GM12878 (cell line): ENCODE measurements at regions not wholly inside any gene's neighbourhood (a gene's known extent, or its start where the extent isn't known, plus 50 kb on each side); places are given as distances from the start of the nearest gene placed in this dataset.

Experiments
- ATAC-seq: fragments of 200-7000 bp; cut with Tn5 transposase; 3 replicates; pipeline ENCODE4 v1.9.1; 2020; ENCODE audit warnings: mild to moderate bottlenecking, moderate library complexity
- BruUV-seq: library from RNA; stranded (reverse); fragments of 400-500 nt; replicated peaks from 2 replicates; lab custom pipeline; 2021; lab: Mats Ljungman, UMichigan
- CTCF ChIA-PET: fragments of 300-600 bp; sonication (Branson Sonifier 250); formaldehyde crosslinking; extraction: SDS; loops from one replicate; lab custom pipeline; 2021; ENCODE audit warnings: inconsistent platforms; lab: Yijun Ruan, JAX
- POLR2A ChIA-PET: fragments of 350-600 bp; formaldehyde crosslinking; extraction: SDS; loops from one replicate; lab custom pipeline; 2021; ENCODE audit warnings: inconsistent platforms; lab: Charles Lee
- RAD21 ChIA-PET: fragments of 300-600 bp; sonication (Branson Sonifier 250); formaldehyde crosslinking; loops from one replicate; lab custom pipeline; 2023; ENCODE audit warnings: antibody characterized with exemption; ENCODE audit not compliant: unreplicated experiment; lab: Charles Lee
- SMC1A ChIA-PET: fragments of 300-600 bp; sonication (Branson Sonifier 250); formaldehyde crosslinking; loops from one replicate; lab custom pipeline; 2023; ENCODE audit not compliant: unreplicated experiment, uncharacterized antibody; lab: Charles Lee
- DNase-seq: peaks from one replicate; pipeline ENCODE4 v3.0.0-alpha.2; 2011; ENCODE audit warnings: low read depth, low spot score
- FAIRE-seq: peaks from 3 replicates; lab custom pipeline; 2011; peaks lifted over from hg19 to GRCh38; lab: Jason Lieb, UNC
- H2AFZ ChIP-seq: 2 replicates; pipeline ENCODE4 v1.6.0; 2011; ENCODE audit warnings: low read depth, low read length, control low read depth; ENCODE audit not compliant: control insufficient read depth
- H3K27ac ChIP-seq: 2 replicates; pipeline ENCODE4 v1.5.1; 2011; ENCODE audit warnings: control low read depth; ENCODE audit not compliant: control insufficient read depth, insufficient read depth
- H3K27me3 ChIP-seq, 2 experiments: replicated peaks in 1 of 2; 2 replicates each; pipeline versions ENCODE4 v1.6.0 to v1.6.1; 2011; ENCODE audit warnings: low read length in 1 of 2; ENCODE audit not compliant: control insufficient read depth in 2 of 2, insufficient read depth in 2 of 2
- H3K36me3 ChIP-seq, 2 experiments: 2 replicates each; pipeline ENCODE4 v1.5.1; 2011; ENCODE audit warnings: low read length in 1 of 2; ENCODE audit not compliant: control insufficient read depth in 2 of 2, insufficient read depth in 2 of 2
- H3K4me1 ChIP-seq: 2 replicates; pipeline ENCODE4 v1.6.1; 2011; ENCODE audit warnings: mild to moderate bottlenecking, low read length, moderate library complexity, mixed read lengths; ENCODE audit not compliant: control insufficient read depth, insufficient read depth
- H3K4me2 ChIP-seq: 2 replicates; pipeline ENCODE4 v1.6.0; 2011; ENCODE audit warnings: control low read depth; ENCODE audit not compliant: control insufficient read depth, insufficient read depth
- H3K4me3 ChIP-seq: fragments of 200-600 bp; sonication (generic); 2 replicates; pipeline ENCODE4 v1.5.1; 2016
- H3K79me2 ChIP-seq: 2 replicates; pipeline ENCODE4 v1.6.0; 2011; ENCODE audit warnings: low read length; ENCODE audit not compliant: control insufficient read depth, insufficient read depth
- H3K9ac ChIP-seq: 2 replicates; pipeline ENCODE4 v1.8.0; 2011; ENCODE audit warnings: low read length, control low read depth, mixed read lengths; ENCODE audit not compliant: control insufficient read depth, insufficient read depth
- H3K9me3 ChIP-seq: replicated peaks from 3 replicates; pipeline ENCODE4 v1.5.1; 2011; ENCODE audit warnings: mild to moderate bottlenecking, low read length; ENCODE audit not compliant: control insufficient read depth, insufficient read depth
- H4K20me1 ChIP-seq: 2 replicates; pipeline ENCODE4 v1.6.0; 2011; ENCODE audit not compliant: control insufficient read depth, insufficient read depth
- CREB1 ChIP-seq: IDR thresholded peaks from 2 replicates; pipeline ENCODE4 v1.6.1; 2012; ENCODE audit warnings: low read depth, mild to moderate bottlenecking, inconsistent platforms
- CREM ChIP-seq: IDR thresholded peaks from 2 replicates; pipeline ENCODE4 v1.6.1; 2014; ENCODE audit warnings: antibody characterized with exemption, low read depth
- CTCF ChIP-seq, 3 experiments: IDR thresholded peaks in 2 of 3; conservative IDR thresholded peaks in 1 of 3; 2 replicates each; pipeline ENCODE4 v1.5.1; 2011; ENCODE audit warnings: low read depth in 3 of 3, low read length in 3 of 3, mild to moderate bottlenecking in 3 of 3, control low read depth in 2 of 3, moderate library complexity in 2 of 3, inconsistent platforms in 1 of 3, mixed read lengths in 1 of 3; ENCODE audit not compliant: control insufficient read depth in 2 of 3, insufficient read depth in 1 of 3; ENCODE audit errors: extremely low read depth in 1 of 3
- DPF2 ChIP-seq: fragments of 450-650 bp; IDR thresholded peaks from 2 replicates; pipeline ENCODE4 v1.6.1; 2017; ENCODE audit warnings: mild to moderate bottlenecking
- ETV6 ChIP-seq, 2 experiments: fragments of 450-650 bp in 1 of 2; IDR thresholded peaks in 1 of 2; conservative IDR thresholded peaks in 1 of 2; 2 replicates each; pipeline ENCODE4 v1.6.1; 2014; ENCODE audit warnings: antibody characterized with exemption in 1 of 2, borderline replicate concordance in 1 of 2, low read depth in 1 of 2, mild to moderate bottlenecking in 1 of 2, moderate library complexity in 1 of 2
- HCFC1 ChIP-seq: fragments of 150-350 bp; IDR thresholded peaks from 2 replicates; pipeline ENCODE4 v1.6.1; 2014; ENCODE audit warnings: low read length
- JUNB ChIP-seq: IDR thresholded peaks from 2 replicates; pipeline ENCODE4 v1.6.1; 2016; ENCODE audit warnings: antibody characterized with exemption, mild to moderate bottlenecking
- MTA2 ChIP-seq: fragments of 450-650 bp; IDR thresholded peaks from 2 replicates; pipeline ENCODE4 v1.6.1; 2016; ENCODE audit warnings: low read depth, mild to moderate bottlenecking, moderate library complexity
- NFIC ChIP-seq: IDR thresholded peaks from 2 replicates; pipeline ENCODE4 v1.6.1; 2012; ENCODE audit warnings: low read depth, mild to moderate bottlenecking, inconsistent platforms, low read length, moderate library complexity
- NFXL1 ChIP-seq: fragments of 450-650 bp; IDR thresholded peaks from 2 replicates; pipeline ENCODE4 v1.6.1; 2017; ENCODE audit warnings: antibody characterized with exemption, mild to moderate bottlenecking, borderline replicate concordance
- SKIL ChIP-seq: fragments of 450-650 bp; IDR thresholded peaks from 2 replicates; pipeline ENCODE4 v1.6.1; 2017; ENCODE audit warnings: mild to moderate bottlenecking, low read depth, inconsistent platforms; ENCODE audit not compliant: poor library complexity, severe bottlenecking
- SMARCA5 ChIP-seq: fragments of 450-650 bp; IDR thresholded peaks from 2 replicates; pipeline ENCODE4 v1.6.1; 2017; ENCODE audit warnings: mild to moderate bottlenecking
- SPI1 ChIP-seq: IDR thresholded peaks from 2 replicates; pipeline ENCODE4 v1.6.1; 2011; ENCODE audit warnings: low read depth, mild to moderate bottlenecking, low read length, moderate library complexity, borderline replicate concordance; ENCODE audit not compliant: insufficient read depth
- STAT3 ChIP-seq: IDR thresholded peaks from 2 replicates; pipeline ENCODE4 v1.6.1; 2011; ENCODE audit warnings: low read depth, low read length, improper control_type of control experiment
- ZBED1 ChIP-seq: IDR thresholded peaks from 2 replicates; pipeline ENCODE4 v1.6.1; 2016; ENCODE audit warnings: borderline replicate concordance
- ZSCAN29 ChIP-seq: fragments of 450-650 bp; IDR thresholded peaks from 2 replicates; pipeline ENCODE4 v1.6.1; 2017; ENCODE audit warnings: mild to moderate bottlenecking, moderate library complexity
- WGBS: methylation state at CpG from one replicate; pipeline ENCODE4 v1.1.6; 2016; ENCODE audit warnings: low lambda C conversion rate; ENCODE audit not compliant: insufficient replicate concordance, insufficient coverage; ENCODE audit errors: missing lambda C conversion rate; 5-methylcytosine and 5-hydroxymethylcytosine counted together
- in situ Hi-C: fragments of 300-500 bp; cut with MboI; formaldehyde crosslinking; loops from 9 replicates; pipeline ENCODE4 v1.14.3; 2018; ENCODE audit warnings: mixed read lengths
- intact Hi-C: fragments of 100-400 bp; cut with micrococcal nuclease; formaldehyde crosslinking; loops from one replicate; pipeline ENCODE4 v1.14.2; 2022; ENCODE audit not compliant: unreplicated experiment
- TF ChIP-seq, protein P1 (sequence below): fragments of 450-650 bp; IDR thresholded peaks from 2 replicates; pipeline ENCODE4 v1.6.1; 2016; ENCODE audit warnings: mild to moderate bottlenecking, moderate library complexity, borderline replicate concordance

GRCh38 chr11:33646168-33646567 is 54.5 kb downstream of the C11orf91 start:
- WGBS: 72% methylated on average over 4 of the region's 4 CpGs
- no peaks in the 10 kb centered on the region for H3K36me3 ChIP-seq
- no TSS peak for BruUV-seq
- H3K4me2 ChIP-seq: no peak overlapping the region
- H3K4me3 ChIP-seq: no peak overlapping the region
- no peaks in the 10 kb centered on the region for H3K9me3 ChIP-seq
- no peak overlapping the region for H2AFZ ChIP-seq
- POLR2A ChIA-PET: no interaction called here
- ATAC-seq (no peak), FAIRE-seq (no peak), DNase-seq (no peak)
- no peaks in the 10 kb centered on the region for H3K79me2 ChIP-seq
- no peak overlapping the region for H3K27ac ChIP-seq
- RAD21 ChIA-PET: no interaction called here
- SMC1A ChIA-PET: no interaction called here
- H3K9ac ChIP-seq: no peak overlapping the region
- CTCF ChIA-PET: interaction anchor here (0.6 to 0.7 kb wide), 2 partner anchors 477 to 812 kb away, joined by 3 read pairs; no protein-coding TSS in a partner anchor
- H3K27me3 ChIP-seq: no peaks in the 10 kb centered on the region
- intact Hi-C loops (no loop called here), in situ Hi-C loops (no loop called here)
- no peaks in the 10 kb centered on the region for H4K20me1 ChIP-seq
- H3K4me1 ChIP-seq: no peaks in the 10 kb centered on the region
- TF ChIP-seq SKIL (no peak), CREB1 (no peak), ZBED1 (no peak), NFIC (no peak), HCFC1 (no peak), SPI1 (no peak), ETV6 (conservative IDR thresholded peaks at IDR 0.05 in 1 of 2, IDR thresholded peaks at IDR 0.05 in 1 of 2; ENCODE audit: borderline replicate concordance in 1 of 2, low read depth in 1 of 2) (no peak), STAT3 (no peak), CREM (no peak), SMARCA5 (no peak), NFXL1 (no peak), ZSCAN29 (no peak), JUNB (no peak), DPF2 (no peak), CTCF (IDR thresholded peaks at IDR 0.05 in 2 of 3, conservative IDR thresholded peaks at IDR 0.05 in 1 of 3; ENCODE audit: control insufficient read depth in 2 of 3, extremely low read depth in 1 of 3, insufficient read depth in 1 of 3, low read depth in 3 of 3, low read length in 3 of 3) (no peak), MTA2 (no peak)
- TF ChIP-seq, protein P1, sequence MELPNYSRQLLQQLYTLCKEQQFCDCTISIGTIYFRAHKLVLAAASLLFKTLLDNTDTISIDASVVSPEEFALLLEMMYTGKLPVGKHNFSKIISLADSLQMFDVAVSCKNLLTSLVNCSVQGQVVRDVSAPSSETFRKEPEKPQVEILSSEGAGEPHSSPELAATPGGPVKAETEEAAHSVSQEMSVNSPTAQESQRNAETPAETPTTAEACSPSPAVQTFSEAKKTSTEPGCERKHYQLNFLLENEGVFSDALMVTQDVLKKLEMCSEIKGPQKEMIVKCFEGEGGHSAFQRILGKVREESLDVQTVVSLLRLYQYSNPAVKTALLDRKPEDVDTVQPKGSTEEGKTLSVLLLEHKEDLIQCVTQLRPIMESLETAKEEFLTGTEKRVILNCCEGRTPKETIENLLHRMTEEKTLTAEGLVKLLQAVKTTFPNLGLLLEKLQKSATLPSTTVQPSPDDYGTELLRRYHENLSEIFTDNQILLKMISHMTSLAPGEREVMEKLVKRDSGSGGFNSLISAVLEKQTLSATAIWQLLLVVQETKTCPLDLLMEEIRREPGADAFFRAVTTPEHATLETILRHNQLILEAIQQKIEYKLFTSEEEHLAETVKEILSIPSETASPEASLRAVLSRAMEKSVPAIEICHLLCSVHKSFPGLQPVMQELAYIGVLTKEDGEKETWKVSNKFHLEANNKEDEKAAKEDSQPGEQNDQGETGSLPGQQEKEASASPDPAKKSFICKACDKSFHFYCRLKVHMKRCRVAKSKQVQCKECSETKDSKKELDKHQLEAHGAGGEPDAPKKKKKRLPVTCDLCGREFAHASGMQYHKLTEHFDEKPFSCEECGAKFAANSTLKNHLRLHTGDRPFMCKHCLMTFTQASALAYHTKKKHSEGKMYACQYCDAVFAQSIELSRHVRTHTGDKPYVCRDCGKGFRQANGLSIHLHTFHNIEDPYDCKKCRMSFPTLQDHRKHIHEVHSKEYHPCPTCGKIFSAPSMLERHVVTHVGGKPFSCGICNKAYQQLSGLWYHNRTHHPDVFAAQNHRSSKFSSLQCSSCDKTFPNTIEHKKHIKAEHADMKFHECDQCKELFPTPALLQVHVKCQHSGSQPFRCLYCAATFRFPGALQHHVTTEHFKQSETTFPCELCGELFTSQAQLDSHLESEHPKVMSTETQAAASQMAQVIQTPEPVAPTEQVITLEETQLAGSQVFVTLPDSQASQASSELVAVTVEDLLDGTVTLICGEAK: no peak
